ENCODE measurements at regions not wholly inside any gene's neighbourhood (a gene's known extent, or its start where the extent isn't known, plus 50 kb on each side); places are given as distances from the start of the nearest gene placed in this dataset.

DNA sequence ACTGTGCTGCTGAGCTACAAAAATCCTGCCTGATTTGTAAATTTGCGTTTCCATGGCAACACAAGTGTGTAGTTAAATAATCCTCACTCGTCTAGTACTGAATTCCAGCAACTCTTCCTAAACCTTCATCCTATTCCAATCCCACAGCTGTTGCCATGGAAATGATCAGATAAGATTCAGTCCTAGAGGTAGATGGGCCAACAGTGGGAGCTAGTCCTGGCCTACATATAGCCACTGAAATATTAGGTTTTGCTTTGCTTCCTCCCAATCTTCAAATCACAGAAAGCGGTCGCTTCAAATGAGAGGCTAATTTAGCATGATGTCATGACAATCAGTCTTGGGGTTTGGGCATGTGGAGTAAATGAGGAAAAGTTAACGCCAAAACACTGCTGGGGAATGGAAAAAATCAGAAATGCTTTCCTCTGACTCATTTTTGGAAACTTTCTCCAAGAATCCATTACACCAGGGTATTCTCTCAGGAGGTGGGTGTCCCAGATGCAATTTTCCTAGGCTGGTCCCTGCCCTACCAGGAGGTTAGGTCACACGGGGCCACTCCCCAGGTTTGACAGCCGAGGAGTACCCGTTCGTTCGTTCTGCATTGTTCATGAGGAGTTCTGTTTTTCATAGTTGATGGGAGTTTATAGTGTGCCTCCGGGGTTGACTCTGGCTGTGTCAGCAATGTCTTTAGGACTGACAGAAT is 159.2 kb upstream of the SLCO3A1 start:
- DNase-seq, result no peak

DNA sequence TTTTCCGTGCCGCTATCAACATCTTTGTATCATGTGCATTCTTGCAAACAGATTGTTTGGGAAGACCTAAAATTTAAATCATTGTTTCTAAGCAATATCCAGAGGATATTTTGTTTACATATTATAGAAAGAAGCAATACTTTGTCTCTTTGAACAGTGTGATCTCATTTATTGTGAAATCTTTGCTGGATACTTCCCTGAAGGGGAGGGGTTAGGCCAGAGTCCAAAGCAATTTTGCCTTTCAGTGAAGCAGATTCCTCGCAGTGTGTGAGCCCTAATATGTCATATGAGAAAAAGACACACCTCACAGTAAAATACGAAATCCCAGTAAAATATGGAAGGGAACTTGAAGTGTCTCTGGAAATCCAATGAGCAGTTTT is 158.7 kb upstream of the SLCO3A1 start:
- DNase-seq, result no peak

- no peak for DNase-seq
Observed at GRCh38 chr15:91695799-91696198, 157.7 kb upstream of the SLCO3A1 start.

DNA sequence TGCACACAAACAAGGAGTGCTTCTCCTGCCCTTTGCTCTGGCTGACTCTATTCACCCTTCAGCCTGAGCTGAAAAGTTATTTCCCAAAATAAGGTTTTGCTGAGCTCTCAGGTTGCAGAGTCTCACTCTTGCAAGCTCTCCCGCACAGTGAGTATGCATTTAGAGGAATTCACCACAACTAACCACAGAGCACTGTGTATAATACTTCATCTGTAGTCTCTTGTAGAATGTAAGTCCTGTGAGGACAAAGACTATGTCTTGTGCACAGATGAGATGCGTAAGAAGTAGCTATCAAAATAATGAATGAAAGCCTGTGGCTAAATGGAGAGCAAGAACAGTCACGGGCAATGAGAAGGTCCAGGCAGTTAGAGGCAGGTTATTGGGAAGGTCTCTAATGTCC is 156.5 kb upstream of the SLCO3A1 start:
- DNase-seq, result no peak

DNA sequence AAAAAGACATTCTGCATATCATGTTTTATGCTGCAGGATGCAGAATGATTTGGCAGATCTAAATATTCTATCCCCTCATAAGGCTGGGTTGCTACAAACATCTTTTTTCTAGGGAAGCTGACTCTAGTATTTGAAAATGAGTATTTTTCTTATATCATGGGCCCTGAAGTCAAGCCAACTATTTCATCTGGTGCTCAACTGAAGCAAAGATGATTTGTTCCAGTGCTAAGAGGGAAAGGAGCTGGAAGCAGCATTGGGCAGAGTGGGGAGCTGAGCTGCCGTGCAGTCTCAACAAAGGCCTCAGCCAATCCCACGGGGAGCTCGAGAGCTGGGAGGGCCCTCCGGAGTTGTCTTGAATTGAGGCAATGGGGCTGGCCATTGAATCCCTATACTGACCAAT is 155.3 kb upstream of the SLCO3A1 start:
- no peak for DNase-seq

DNA sequence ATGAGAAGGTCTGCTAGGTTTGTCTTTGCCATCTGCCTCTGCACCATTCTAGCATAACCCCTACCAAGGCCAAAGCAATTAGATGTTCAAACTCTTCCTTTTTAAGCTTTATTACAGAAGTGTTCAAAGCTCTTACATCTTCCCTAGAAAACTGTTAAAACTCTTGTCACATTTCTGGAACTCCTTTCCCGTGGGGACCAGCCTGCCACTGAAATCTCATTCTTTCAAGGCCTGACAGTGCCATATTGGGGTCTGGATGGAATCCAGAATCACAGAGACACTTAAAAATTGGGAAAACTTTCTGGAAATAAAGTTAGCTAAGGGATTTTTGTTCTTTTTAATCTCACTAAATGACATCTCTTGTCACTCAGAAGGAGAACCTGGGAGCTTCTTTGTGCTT is 153.8 kb upstream of the SLCO3A1 start:
- DNase-seq, result no peak

DNA sequence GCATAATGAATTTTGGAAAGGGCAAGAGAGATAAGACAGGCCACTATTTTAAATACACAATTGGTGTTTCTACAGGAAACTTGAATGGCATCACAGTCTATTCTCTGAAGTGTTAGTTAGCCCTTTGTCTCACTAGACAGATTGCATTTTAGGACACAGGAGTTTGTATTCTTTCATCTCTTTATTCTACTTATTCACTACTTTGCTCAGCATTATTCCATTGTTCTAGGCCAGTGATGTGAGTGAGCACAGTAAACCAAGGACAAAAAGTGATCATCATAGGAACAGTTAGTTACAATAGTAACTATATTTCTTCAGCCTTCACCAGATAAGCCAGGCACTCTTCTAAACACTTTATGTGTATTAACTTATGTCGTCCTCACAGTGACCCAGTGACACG is 150.2 kb upstream of the SLCO3A1 start:
- DNase-seq, result no peak

DNA sequence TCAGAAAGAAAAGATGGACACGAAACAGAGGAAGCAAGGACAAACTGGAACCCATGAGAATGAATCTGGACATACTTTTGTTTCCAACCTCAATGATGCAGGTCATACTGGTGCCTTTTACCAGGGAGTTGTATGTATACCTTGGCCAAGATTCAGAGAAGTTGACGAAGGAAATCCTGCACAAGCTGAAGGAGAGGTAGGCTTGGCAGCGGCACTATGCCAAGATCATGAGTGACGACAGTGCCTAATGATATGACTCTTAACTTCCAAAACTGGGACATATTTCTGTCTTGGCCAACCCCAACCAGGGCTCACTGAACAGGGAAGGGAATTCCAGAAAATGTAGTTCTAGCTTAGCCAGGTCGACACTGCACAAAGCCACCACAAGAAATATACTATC is 149.2 kb upstream of the SLCO3A1 start:
- DNase-seq, result no peak

DNA sequence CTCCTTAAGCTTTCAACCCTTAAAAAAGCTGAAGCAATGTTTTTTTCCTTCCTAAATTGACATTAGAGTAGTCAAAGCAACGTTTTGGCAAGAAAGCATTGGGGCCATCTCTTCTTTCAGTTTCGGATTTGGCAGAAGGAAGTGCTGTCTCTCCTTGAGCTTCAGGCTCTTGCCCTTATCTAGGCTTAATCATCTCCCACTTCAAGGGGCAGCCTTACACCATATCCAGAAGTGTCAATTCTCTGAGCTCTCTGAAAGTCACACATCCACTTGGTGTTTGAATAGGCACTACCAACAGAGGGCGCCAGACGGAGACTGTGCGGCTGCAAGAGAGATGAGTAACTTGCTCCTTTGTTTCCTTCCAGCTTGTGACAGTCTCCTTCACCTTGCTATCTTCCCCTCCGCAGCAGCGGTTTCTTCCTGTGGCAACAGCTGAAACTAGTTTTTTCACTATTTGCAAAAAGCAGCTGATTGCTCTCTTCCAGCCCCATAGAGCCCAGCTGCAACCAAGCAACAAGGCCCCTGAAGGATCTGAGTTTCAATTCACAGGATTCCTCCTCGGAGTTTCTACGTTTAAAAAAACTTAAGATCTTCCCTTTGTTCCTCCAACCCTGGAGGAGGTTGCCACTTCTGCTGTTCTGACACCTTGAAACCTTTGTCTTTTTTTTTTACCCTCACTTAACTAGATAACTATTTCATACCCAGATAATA is 147.0 kb upstream of the SLCO3A1 start:
- DNase-seq, result peak; percentile 88

DNA sequence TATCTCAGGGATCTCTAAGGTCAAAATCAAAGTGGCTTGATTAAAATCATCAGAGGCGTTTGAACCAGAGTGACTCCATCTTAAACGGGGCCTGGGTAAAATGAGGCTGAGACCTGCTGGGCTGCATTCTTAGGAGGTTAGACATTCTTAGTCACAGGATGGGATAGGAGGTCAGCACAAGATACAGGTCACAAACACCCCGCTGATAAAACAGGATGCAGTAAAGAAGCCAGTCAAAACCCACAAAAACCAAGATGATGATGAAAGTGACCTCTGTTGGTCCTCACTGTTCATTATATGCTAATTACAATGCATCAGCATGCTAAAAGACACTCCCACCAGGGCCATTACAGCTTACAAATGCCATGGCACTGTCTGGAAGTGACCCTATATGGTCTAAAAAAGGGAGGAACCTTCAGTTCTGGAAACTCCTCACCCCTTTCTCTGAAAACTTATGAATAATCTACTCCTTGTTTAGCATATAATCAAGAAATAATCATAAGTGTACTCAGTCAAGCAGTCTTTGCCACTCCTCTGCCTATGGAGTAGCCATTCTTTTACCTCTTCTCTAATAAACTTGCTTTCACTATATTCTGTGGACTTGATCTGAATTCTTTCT is 143.3 kb upstream of the SLCO3A1 start:
- DNase-seq, result no peak

DNA sequence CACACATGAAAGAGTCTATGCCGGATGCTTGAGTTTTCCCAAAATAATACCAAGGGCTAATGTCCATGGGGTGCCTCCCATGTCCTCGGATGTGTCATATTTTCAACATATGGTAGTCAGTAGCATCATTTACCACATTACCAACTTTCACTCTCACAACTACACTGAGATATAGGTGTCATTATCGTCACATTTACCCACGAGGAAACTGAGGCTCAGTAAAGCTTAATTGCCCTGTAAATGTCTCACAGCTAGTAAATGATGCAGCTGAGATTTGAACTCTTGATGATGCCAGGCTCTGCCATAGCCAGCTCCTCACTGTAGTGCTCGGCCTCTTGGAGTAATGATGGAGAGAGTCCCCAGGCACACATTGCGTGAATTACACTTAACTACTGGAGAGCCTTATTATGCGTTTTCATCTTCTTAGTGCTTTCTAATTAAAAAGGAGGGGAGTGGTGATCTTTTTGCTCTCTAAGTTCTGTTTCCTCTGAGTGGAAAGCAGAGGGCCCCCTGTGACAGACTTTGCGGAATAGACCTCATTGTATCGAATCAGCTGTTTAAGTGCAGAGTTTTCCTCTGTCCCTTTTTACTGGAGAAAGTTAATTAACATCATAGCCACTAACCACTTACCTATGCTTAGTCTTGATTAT is 142.0 kb upstream of the SLCO3A1 start:
- no peak for DNase-seq

GRCh38 chr15:91712286-91712685 is 141.2 kb upstream of the SLCO3A1 start:
- DNase-seq, result no peak

DNA sequence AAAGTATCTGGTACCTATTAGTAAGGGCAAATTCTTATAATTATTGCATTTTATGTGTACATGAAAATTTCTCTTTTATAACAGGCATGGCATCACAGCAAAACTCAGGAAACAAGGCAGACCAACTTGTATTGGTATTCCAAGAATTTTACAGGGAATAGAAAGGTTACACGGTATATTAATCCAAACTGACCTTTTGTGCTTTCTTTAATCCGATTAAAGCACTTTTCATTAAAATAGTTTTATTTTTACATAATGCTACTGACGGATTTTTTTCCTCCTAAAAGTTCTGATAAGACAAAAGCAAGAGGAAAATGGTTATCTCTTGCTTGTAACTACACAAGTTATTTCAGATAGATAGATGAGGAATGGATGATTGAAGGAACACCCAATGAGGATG is 137.0 kb upstream of the SLCO3A1 start:
- DNase-seq, result no peak

DNA sequence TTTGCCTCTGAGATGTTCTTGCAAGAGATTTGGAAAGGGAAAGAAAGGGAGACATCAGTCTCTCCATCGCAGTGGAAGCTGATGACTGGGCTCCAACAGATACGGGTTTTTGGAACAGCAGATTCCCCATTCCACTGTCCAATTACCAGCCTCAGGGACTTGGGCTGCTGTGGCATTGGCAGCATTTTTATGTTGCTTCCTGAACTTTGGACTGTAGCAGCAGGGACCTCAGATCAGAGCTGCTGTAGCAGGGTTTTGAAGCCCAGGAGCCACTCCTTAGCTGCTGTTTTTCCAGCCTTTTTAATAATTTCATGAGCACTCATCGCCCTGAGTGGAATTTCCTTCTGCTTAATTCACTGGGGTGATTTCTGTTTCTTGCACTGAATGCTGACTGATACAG is 135.7 kb upstream of the SLCO3A1 start:
- DNase-seq, result no peak

DNA sequence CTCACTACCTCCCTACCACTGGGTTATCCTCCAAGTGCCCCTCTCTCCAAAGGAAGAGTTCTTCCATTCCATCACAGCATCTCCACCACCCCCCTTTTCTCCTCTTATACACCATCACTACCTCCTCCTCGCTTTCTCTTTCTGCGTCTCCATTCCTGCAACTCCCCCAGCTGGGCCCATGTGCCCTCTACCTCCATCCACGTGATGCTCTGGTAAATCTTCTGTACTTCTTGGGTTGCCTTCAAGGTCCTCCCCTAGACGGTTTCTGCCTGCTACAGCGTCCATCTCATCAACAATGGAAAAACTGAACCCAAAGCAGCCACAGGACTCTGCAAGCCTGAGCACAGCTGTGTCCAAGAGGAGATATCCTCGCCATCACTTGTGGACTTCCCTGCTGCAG is 129.5 kb upstream of the SLCO3A1 start:
- no peak for DNase-seq

GRCh38 chr15:91733661-91734060 is 119.8 kb upstream of the SLCO3A1 start:
- DNase-seq, result no peak

GRCh38 chr15:91737151-91737818 is 116.2 kb upstream of the SLCO3A1 start:
- DNase-seq, result no peak

GRCh38 chr15:91741986-91742385 is 111.5 kb upstream of the SLCO3A1 start:
- no peak for DNase-seq

DNA sequence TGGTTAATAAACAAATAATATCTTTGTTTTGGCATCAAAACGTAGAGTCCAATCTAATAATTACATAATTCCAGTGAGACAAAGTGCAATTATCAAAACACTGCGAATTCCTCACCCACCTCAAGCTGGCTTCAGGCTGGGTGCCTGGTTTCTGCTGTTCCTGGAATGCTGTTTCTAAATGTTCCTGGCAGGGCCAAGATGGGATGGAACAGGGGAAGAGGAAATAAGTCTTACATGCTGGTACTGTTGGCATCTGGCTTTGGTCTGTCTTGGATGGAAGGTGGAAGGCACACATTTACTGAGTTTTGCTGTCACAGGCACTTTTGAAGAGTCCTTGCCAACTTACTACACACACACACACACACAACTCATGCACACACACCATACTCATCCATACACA is 101.9 kb upstream of the SLCO3A1 start:
- DNase-seq, result no peak

- DNase-seq, result no peak
Observed at GRCh38 chr15:91752081-91752785, 101.3 kb upstream of the SLCO3A1 start.

GRCh38 chr15:91759560-91759959 is 93.9 kb upstream of the SLCO3A1 start:
- no peak for DNase-seq

- no peak for DNase-seq
Observed at GRCh38 chr15:91765660-91766059, 87.8 kb upstream of the SLCO3A1 start.

- no peak for DNase-seq
Observed at GRCh38 chr15:91769476-91769875, 84.0 kb upstream of the SLCO3A1 start.

All from stimulated activated CD4-positive, alpha-beta T cell treated with anti-CD3 and anti-CD28 coated beads, Interleukin-4, amount 100 ng/mL, for 24 hours (primary cell).